ENCODE measurements at regions not wholly inside any gene's neighbourhood (a gene's known extent, or its start where the extent isn't known, plus 50 kb on each side); places are given as distances from the start of the nearest gene placed in this dataset.

GRCh38 chr9:16951502-16951901 is 81.0 kb upstream of the BNC2 start:
- no peak for ATAC-seq

GRCh38 chr9:16950051-16950450 is 79.6 kb upstream of the BNC2 start:
- ATAC-seq, result no peak

- ATAC-seq, result no peak
Measured at GRCh38 chr9:16930578-16930977, 60.1 kb upstream of the BNC2 start.

- no peak for ATAC-seq
Measured at GRCh38 chr9:16928179-16928945, 57.9 kb upstream of the BNC2 start.

GRCh38 chr9:16925426-16925825 is 55.0 kb upstream of the BNC2 start:
- ATAC-seq, result no peak

GRCh38 chr9:16924311-16924915 is 53.9 kb upstream of the BNC2 start:
- no peak for ATAC-seq

GRCh38 chr9:16921855-16922254 is 51.4 kb upstream of the BNC2 start:
- ATAC-seq, result peak; percentile 68
